GM12878 (cell line): ENCODE measurements at regions not wholly inside any gene's neighbourhood (a gene's known extent, or its start where the extent isn't known, plus 50 kb on each side); places are given as distances from the start of the nearest gene placed in this dataset.
"Not testable (repeated sequence)": the region's sequence is repeated elsewhere in the genome, so short reads cannot be mapped to it uniquely, and the experiment has no call there.

Source experiments
- ATAC-seq: fragments of 200-7000 bp; cut with Tn5 transposase; 3 replicates; pipeline ENCODE4 v1.9.1; 2020; ENCODE audit warnings: mild to moderate bottlenecking, moderate library complexity
- BruUV-seq: library from RNA; stranded (reverse); fragments of 400-500 nt; replicated peaks from 2 replicates; lab custom pipeline; 2021; lab: Mats Ljungman, UMichigan
- CTCF ChIA-PET: fragments of 300-600 bp; sonication (Branson Sonifier 250); formaldehyde crosslinking; extraction: SDS; loops from one replicate; lab custom pipeline; 2021; ENCODE audit warnings: inconsistent platforms; lab: Yijun Ruan, JAX
- POLR2A ChIA-PET: fragments of 350-600 bp; formaldehyde crosslinking; extraction: SDS; loops from one replicate; lab custom pipeline; 2021; ENCODE audit warnings: inconsistent platforms; lab: Charles Lee
- RAD21 ChIA-PET: fragments of 300-600 bp; sonication (Branson Sonifier 250); formaldehyde crosslinking; loops from one replicate; lab custom pipeline; 2023; ENCODE audit warnings: antibody characterized with exemption; ENCODE audit not compliant: unreplicated experiment; lab: Charles Lee
- SMC1A ChIA-PET: fragments of 300-600 bp; sonication (Branson Sonifier 250); formaldehyde crosslinking; loops from one replicate; lab custom pipeline; 2023; ENCODE audit not compliant: unreplicated experiment, uncharacterized antibody; lab: Charles Lee
- DNase-seq: peaks from one replicate; pipeline ENCODE4 v3.0.0-alpha.2; 2011; ENCODE audit warnings: low read depth, low spot score
- FAIRE-seq: peaks from 3 replicates; lab custom pipeline; 2011; peaks lifted over from hg19 to GRCh38; lab: Jason Lieb, UNC
- H2AFZ ChIP-seq: 2 replicates; pipeline ENCODE4 v1.6.0; 2011; ENCODE audit warnings: low read depth, low read length, control low read depth; ENCODE audit not compliant: control insufficient read depth
- H3K27ac ChIP-seq: 2 replicates; pipeline ENCODE4 v1.5.1; 2011; ENCODE audit warnings: control low read depth; ENCODE audit not compliant: control insufficient read depth, insufficient read depth
- H3K27me3 ChIP-seq, 2 experiments: replicated peaks in 1 of 2; 2 replicates each; pipeline versions ENCODE4 v1.6.0 to v1.6.1; 2011; ENCODE audit warnings: low read length in 1 of 2; ENCODE audit not compliant: control insufficient read depth in 2 of 2, insufficient read depth in 2 of 2
- H3K36me3 ChIP-seq, 2 experiments: 2 replicates each; pipeline ENCODE4 v1.5.1; 2011; ENCODE audit warnings: low read length in 1 of 2; ENCODE audit not compliant: control insufficient read depth in 2 of 2, insufficient read depth in 2 of 2
- H3K4me1 ChIP-seq: 2 replicates; pipeline ENCODE4 v1.6.1; 2011; ENCODE audit warnings: mild to moderate bottlenecking, low read length, moderate library complexity, mixed read lengths; ENCODE audit not compliant: control insufficient read depth, insufficient read depth
- H3K4me2 ChIP-seq: 2 replicates; pipeline ENCODE4 v1.6.0; 2011; ENCODE audit warnings: control low read depth; ENCODE audit not compliant: control insufficient read depth, insufficient read depth
- H3K4me3 ChIP-seq: fragments of 200-600 bp; sonication (generic); 2 replicates; pipeline ENCODE4 v1.5.1; 2016
- H3K79me2 ChIP-seq: 2 replicates; pipeline ENCODE4 v1.6.0; 2011; ENCODE audit warnings: low read length; ENCODE audit not compliant: control insufficient read depth, insufficient read depth
- H3K9ac ChIP-seq: 2 replicates; pipeline ENCODE4 v1.8.0; 2011; ENCODE audit warnings: low read length, control low read depth, mixed read lengths; ENCODE audit not compliant: control insufficient read depth, insufficient read depth
- H3K9me3 ChIP-seq: replicated peaks from 3 replicates; pipeline ENCODE4 v1.5.1; 2011; ENCODE audit warnings: mild to moderate bottlenecking, low read length; ENCODE audit not compliant: control insufficient read depth, insufficient read depth
- H4K20me1 ChIP-seq: 2 replicates; pipeline ENCODE4 v1.6.0; 2011; ENCODE audit not compliant: control insufficient read depth, insufficient read depth
- CBX5 ChIP-seq: sonication (generic); IDR thresholded peaks from 2 replicates; pipeline ENCODE4 v1.6.1; 2016; ENCODE audit warnings: low read depth, moderate library complexity, mild to moderate bottlenecking, inconsistent platforms
- CHD4 ChIP-seq: fragments of 200-600 bp; sonication (generic); IDR thresholded peaks from 2 replicates; pipeline ENCODE4 v1.6.1; 2016; ENCODE audit warnings: mild to moderate bottlenecking
- CREM ChIP-seq: IDR thresholded peaks from 2 replicates; pipeline ENCODE4 v1.6.1; 2014; ENCODE audit warnings: antibody characterized with exemption, low read depth
- EP300 ChIP-seq, 2 experiments: fragments of 150-350 bp in 1 of 2; IDR thresholded peaks; 2 replicates each; pipeline ENCODE4 v1.6.1; 2011 to 2012; ENCODE audit warnings: low read depth in 2 of 2, low read length in 2 of 2, borderline replicate concordance in 1 of 2, improper control_type of control experiment in 1 of 2, inconsistent platforms in 1 of 2; ENCODE audit not compliant: control insufficient read depth in 1 of 2
- KAT2A ChIP-seq: conservative IDR thresholded peaks from 2 replicates; pipeline ENCODE4 v1.6.1; 2011; ENCODE audit warnings: low read depth, low read length; ENCODE audit not compliant: control insufficient read depth
- MXI1 ChIP-seq: fragments of 150-350 bp; IDR thresholded peaks from 2 replicates; pipeline ENCODE4 v1.6.1; 2011; ENCODE audit warnings: low read depth, mild to moderate bottlenecking, inconsistent platforms, low read length, improper control_type of control experiment
- POU2F2 ChIP-seq: IDR thresholded peaks from 3 replicates; pipeline ENCODE4 v1.6.1; 2011; ENCODE audit warnings: low read depth, mild to moderate bottlenecking, low read length, borderline replicate concordance
- SIX5 ChIP-seq: IDR thresholded peaks from 2 replicates; pipeline ENCODE4 v1.6.1; 2011; ENCODE audit warnings: mild to moderate bottlenecking, low read depth, low read length, moderate library complexity; ENCODE audit not compliant: severe bottlenecking
- WGBS: methylation state at CpG from one replicate; pipeline ENCODE4 v1.1.6; 2016; ENCODE audit warnings: low lambda C conversion rate; ENCODE audit not compliant: insufficient replicate concordance, insufficient coverage; ENCODE audit errors: missing lambda C conversion rate; 5-methylcytosine and 5-hydroxymethylcytosine counted together
- in situ Hi-C: fragments of 300-500 bp; cut with MboI; formaldehyde crosslinking; loops from 9 replicates; pipeline ENCODE4 v1.14.3; 2018; ENCODE audit warnings: mixed read lengths
- intact Hi-C: fragments of 100-400 bp; cut with micrococcal nuclease; formaldehyde crosslinking; loops from one replicate; pipeline ENCODE4 v1.14.2; 2022; ENCODE audit not compliant: unreplicated experiment
- TF ChIP-seq, protein P1 (sequence below): fragments of 450-650 bp; formaldehyde crosslinking; IDR thresholded peaks from 2 replicates; pipeline ENCODE4 v1.4.0; 2020; ENCODE audit warnings: mild to moderate bottlenecking, moderate library complexity
- TF ChIP-seq, protein P2 (sequence below): fragments of 450-650 bp; IDR thresholded peaks from 2 replicates; pipeline ENCODE4 v1.6.1; 2018; ENCODE audit warnings: borderline replicate concordance, mild to moderate bottlenecking; ENCODE audit not compliant: partially characterized antibody

DNA sequence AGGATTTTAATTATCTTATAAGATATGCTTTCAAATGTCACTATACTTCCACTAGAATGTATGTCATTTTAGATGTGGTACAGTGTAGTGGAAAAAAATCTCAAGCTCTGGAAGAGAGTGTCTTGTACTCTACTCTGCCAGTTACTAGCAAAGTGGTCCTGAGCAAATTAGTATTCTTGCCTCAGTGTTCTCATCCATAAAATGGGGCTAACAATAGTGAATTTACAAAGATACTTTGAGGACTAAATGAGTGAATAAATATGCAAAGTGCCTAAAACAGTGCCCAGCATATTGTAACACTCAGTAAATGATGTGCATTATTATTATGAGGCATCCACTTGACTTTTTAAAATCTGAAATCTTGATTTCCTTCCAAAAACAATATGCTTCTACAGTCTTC, 488.9 kb upstream of the PHF14 start:
- Histone ChIP-seq H4K20me1 (no peaks in the 10 kb centered on the region), H3K4me3 (no peak overlapping the region), H3K27ac (no peak overlapping the region), H3K27me3 (no peaks in the 10 kb centered on the region), H3K4me1 (no peaks in the 10 kb centered on the region), H3K9me3 (no peaks in the 10 kb centered on the region), H3K36me3 (no peaks in the 10 kb centered on the region), H3K79me2 (no peaks in the 10 kb centered on the region), H3K9ac (no peak overlapping the region), H3K4me2 (no peak overlapping the region), H2AFZ (no peak overlapping the region)
- POLR2A ChIA-PET: no interaction called here
- intact Hi-C loops (no loop called here), in situ Hi-C loops (no loop called here)
- ATAC-seq (no peak), DNase-seq (no peak), FAIRE-seq (no peak)
- CTCF ChIA-PET: no interaction called here
- BruUV-seq: no TSS peak
- TF ChIP-seq CBX5 (no peak), CHD4 (no peak), CREM (no peak), KAT2A (no peak), SIX5 (no peak), POU2F2 (no peak), EP300 (IDR thresholded peaks at IDR 0.05; ENCODE audit: borderline replicate concordance in 1 of 2, control insufficient read depth in 1 of 2, low read depth in 2 of 2, low read length in 2 of 2) (no peak), MXI1 (no peak)
- TF ChIP-seq, protein P1, sequence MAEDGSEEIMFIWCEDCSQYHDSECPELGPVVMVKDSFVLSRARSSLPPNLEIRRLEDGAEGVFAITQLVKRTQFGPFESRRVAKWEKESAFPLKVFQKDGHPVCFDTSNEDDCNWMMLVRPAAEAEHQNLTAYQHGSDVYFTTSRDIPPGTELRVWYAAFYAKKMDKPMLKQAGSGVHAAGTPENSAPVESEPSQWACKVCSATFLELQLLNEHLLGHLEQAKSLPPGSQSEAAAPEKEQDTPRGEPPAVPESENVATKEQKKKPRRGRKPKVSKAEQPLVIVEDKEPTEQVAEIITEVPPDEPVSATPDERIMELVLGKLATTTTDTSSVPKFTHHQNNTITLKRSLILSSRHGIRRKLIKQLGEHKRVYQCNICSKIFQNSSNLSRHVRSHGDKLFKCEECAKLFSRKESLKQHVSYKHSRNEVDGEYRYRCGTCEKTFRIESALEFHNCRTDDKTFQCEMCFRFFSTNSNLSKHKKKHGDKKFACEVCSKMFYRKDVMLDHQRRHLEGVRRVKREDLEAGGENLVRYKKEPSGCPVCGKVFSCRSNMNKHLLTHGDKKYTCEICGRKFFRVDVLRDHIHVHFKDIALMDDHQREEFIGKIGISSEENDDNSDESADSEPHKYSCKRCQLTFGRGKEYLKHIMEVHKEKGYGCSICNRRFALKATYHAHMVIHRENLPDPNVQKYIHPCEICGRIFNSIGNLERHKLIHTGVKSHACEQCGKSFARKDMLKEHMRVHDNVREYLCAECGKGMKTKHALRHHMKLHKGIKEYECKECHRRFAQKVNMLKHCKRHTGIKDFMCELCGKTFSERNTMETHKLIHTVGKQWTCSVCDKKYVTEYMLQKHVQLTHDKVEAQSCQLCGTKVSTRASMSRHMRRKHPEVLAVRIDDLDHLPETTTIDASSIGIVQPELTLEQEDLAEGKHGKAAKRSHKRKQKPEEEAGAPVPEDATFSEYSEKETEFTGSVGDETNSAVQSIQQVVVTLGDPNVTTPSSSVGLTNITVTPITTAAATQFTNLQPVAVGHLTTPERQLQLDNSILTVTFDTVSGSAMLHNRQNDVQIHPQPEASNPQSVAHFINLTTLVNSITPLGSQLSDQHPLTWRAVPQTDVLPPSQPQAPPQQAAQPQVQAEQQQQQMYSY (CRISPR knock-in tag): no peak
- TF ChIP-seq, protein P2, sequence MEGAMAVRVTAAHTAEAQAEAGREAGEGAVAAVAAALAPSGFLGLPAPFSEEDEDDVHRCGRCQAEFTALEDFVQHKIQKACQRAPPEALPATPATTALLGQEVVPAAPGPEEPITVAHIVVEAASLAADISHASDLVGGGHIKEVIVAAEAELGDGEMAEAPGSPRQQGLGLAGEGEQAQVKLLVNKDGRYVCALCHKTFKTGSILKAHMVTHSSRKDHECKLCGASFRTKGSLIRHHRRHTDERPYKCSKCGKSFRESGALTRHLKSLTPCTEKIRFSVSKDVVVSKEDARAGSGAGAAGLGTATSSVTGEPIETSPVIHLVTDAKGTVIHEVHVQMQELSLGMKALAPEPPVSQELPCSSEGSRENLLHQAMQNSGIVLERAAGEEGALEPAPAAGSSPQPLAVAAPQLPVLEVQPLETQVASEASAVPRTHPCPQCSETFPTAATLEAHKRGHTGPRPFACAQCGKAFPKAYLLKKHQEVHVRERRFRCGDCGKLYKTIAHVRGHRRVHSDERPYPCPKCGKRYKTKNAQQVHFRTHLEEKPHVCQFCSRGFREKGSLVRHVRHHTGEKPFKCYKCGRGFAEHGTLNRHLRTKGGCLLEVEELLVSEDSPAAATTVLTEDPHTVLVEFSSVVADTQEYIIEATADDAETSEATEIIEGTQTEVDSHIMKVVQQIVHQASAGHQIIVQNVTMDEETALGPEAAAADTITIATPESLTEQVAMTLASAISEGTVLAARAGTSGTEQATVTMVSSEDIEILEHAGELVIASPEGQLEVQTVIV: no peak
- RAD21 ChIA-PET: no interaction called here
- SMC1A ChIA-PET: no interaction called here

DNA sequence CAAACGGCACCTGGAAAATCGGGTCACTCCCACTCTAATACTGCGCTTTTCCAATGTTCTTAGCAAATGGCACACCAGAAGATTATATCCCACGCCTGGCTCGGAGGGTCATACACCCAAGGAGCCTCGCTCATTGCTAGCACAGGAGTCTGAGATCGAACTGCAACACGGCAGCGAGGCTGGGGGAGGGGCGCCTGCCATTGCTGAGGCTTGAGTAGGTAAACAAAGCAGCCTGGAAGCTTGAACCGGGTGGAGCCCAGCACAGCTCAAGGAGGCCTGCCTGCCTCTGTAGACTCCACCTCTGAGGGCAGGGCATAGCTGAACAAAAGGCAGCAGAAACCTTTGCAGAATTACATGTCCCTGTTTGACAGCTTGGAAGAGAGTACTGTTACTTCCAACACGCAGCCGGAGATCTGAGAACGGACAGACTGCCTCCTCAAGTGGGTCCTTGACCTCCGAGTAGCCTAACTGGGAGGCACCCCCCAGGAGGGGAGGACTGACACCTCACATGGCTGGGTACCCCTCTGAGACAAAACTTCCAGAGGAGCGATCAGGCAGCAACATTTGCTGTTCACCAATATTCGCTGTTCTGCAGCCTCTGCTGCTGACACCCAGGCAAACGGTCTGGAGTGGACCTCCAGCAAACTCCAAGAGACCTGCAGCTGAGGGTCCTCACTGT, 472.3 kb upstream of the PHF14 start:
- H3K4me2 ChIP-seq, in situ Hi-C loops, DNase-seq, H3K36me3 ChIP-seq, H3K27ac ChIP-seq, H4K20me1 ChIP-seq, H3K4me3 ChIP-seq, BruUV-seq, FAIRE-seq, H3K79me2 ChIP-seq, SMC1A ChIA-PET, H3K4me1 ChIP-seq, intact Hi-C loops, H2AFZ ChIP-seq, RAD21 ChIA-PET, H3K27me3 ChIP-seq, POLR2A ChIA-PET, ATAC-seq, H3K9ac ChIP-seq, H3K9me3 ChIP-seq: not testable (repeated sequence)
- WGBS: 48% methylated on average over 18 of the region's 18 CpGs
- CTCF ChIA-PET: interaction anchor here (0.7 kb wide), 1 partner anchor 131 kb away, joined by 4 read pairs; no protein-coding TSS in a partner anchor
